Hepatocyte (in vitro differentiated cells): ENCODE measurements at regions not wholly inside any gene's neighbourhood (a gene's known extent, or its start where the extent isn't known, plus 50 kb on each side); places are given as distances from the start of the nearest gene placed in this dataset.

Source experiments
- EZH2 ChIP-seq: fragments of 200-600 bp; sonication (generic); IDR thresholded peaks from 2 replicates; pipeline ENCODE4 v1.6.1; 2016; ENCODE audit warnings: antibody characterized with exemption, mild to moderate bottlenecking, borderline replicate concordance
- EZH2phosphoT487 ChIP-seq: fragments of 200-600 bp; sonication (generic); IDR thresholded peaks from one replicate; pipeline ENCODE4 v1.6.1; 2018; ENCODE audit warnings: antibody characterized with exemption, mild to moderate bottlenecking, low read depth, moderate library complexity; ENCODE audit not compliant: unreplicated experiment, severe bottlenecking
- TF ChIP-seq, protein P1 (sequence below): fragments of 200-600 bp; sonication (generic); IDR thresholded peaks from 2 replicates; pipeline ENCODE4 v1.5.1; 2016; ENCODE audit warnings: antibody characterized with exemption, mild to moderate bottlenecking; ENCODE audit not compliant: poor library complexity

DNA sequence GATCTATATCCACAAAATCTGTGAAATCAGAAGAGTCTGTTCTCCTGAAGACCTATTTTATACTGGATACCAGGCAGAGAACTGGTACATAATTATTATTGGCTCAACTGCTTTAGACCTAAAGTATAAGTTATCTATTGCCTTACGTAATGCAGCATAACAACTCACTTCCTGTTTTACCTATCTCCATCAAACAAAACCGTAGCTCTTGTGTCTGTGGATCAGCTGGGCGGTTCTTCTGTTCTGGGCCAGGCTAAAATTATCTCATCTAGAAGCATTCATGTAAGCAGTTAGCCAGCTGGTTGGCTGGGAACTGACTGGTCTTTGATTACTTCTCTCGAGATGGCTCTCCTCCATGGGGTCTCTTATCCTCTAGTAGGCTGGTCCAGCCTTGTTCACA, 57.8 kb downstream of the PPP1R2C start:
- TF ChIP-seq, protein P1, sequence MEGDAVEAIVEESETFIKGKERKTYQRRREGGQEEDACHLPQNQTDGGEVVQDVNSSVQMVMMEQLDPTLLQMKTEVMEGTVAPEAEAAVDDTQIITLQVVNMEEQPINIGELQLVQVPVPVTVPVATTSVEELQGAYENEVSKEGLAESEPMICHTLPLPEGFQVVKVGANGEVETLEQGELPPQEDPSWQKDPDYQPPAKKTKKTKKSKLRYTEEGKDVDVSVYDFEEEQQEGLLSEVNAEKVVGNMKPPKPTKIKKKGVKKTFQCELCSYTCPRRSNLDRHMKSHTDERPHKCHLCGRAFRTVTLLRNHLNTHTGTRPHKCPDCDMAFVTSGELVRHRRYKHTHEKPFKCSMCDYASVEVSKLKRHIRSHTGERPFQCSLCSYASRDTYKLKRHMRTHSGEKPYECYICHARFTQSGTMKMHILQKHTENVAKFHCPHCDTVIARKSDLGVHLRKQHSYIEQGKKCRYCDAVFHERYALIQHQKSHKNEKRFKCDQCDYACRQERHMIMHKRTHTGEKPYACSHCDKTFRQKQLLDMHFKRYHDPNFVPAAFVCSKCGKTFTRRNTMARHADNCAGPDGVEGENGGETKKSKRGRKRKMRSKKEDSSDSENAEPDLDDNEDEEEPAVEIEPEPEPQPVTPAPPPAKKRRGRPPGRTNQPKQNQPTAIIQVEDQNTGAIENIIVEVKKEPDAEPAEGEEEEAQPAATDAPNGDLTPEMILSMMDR, result no peak
- no peak for TF ChIP-seq EZH2phosphoT487
- TF ChIP-seq EZH2, result no peak
